NCI-H1436 treated with DMSO at 0.1 percent for 48 hours (cell line): ENCODE measurements at regions not wholly inside any gene's neighbourhood (a gene's known extent, or its start where the extent isn't known, plus 50 kb on each side); places are given as distances from the start of the nearest gene placed in this dataset.

Experiments used
- DNase-seq: peaks from one replicate; lab custom pipeline; 2025; lab: John Stamatoyannopoulos, UW

DNA sequence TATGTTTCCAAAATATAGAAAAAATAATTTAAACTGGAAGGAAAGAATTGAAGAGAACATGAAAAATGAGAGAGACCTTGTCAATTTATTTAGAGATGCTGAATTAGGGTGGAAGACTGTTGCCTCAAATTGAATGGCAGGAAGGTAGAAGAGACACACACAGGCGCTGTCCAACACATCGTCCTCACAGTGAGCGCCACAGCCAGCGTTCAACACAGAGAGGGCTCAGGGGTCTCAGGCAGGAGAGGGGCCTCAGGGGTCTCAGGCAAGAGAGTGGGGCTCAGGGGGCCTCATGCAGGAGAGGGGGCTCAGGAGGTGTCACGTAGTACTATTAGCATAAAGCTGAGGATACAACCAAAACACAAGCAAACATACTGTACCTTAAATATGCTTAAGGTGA lies 65.7 kb downstream of the TMEM18 start:
- no peak for DNase-seq

DNA sequence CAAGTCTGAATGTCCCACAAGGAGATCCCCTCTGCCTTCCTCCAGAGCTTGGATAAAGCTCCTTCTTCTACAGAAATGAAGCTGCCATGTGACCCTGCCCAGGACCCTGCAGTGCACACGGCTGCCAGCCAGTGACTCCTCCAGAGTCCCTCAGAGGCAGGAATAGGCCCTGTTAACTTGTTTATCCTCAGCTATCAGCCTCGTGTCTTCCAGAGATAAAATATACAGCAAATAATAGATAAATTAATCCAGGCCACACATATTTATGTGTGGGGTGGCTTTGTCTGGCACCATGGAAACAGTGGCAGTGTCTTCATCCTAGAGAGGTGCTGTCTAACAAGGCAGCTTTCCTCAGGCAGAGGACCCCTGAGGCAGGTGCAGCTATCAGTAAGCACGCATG lies 66.7 kb downstream of the TMEM18 start:
- DNase-seq, result no peak

DNA sequence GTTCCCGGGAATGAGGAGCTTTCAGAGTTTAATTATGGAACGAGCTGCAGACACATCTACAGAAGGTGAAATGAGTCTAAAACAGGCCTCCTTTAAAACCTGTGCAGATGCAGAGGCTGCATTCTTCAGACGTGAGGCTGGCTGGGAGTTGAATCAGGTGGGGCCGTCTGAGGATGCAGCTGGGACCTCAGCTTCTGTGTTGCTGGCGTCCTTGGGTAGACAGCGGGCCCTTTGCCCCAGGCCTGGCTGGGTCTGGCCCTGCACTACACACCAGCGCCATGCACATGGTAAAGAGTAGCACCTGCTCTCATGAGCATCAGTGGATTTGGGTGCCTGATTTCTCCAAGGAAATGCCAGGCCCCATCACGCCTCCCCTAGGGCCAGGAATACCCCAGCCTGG lies 67.3 kb downstream of the TMEM18 start:
- DNase-seq, result no peak

DNA sequence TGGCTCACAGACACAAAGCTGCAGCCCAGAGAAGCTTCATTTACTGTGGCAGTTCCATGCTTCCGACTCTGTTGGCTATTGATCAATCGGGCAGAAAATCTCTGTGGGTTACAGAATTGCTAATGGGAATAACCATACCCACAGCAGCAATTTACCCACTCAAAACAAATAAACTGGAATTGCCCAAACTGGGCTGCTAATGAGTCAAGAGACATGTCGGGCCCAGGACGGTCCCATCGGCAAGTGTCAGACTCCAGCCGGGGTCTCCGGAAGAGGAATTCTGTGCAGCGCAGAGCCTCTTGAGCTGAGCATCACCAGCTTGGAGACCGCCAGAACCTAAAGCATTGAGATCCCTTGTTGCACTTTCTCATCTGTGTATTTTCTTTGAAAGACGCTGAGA lies 67.8 kb downstream of the TMEM18 start:
- DNase-seq, result no peak

DNA sequence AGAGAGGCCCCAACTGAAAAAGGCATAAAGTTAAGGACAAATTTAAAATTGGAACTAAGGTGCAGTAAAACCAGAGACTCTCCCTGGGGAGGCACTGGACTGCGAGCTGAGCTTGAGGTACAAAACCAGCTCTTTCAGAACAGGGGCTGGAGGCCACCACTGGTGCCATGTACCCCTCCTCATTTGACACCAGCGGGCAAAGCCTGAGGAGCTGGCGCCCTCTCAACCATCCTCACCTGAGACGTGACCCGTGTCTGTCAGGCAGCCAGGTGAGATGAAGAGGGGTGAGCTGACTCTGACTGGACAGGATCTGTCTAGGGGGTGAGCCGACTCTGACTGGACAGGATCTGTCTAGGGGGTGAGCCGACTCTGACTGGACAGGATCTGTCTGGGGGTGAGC lies 68.5 kb downstream of the TMEM18 start:
- DNase-seq, result no peak

DNA sequence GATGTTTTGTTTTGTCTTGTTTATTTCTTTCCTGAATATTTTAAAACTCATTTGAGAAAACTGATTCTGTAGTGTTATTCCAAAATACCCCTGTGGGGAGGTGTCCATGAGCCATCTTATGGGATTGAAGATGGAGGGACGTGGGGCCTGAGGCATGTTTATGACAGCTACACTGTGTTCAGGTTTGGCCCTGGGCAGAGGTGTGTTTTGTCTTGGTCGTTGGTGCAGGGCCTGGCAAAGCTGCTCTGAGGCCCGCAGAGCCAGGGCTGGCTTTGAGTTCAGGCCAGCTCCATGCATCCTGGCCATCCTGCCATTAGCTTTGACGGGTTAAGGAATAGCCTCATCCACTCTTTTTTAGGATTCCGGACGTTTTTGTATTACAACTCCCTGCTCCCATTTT lies 68.9 kb downstream of the TMEM18 start:
- DNase-seq, result no peak

DNA sequence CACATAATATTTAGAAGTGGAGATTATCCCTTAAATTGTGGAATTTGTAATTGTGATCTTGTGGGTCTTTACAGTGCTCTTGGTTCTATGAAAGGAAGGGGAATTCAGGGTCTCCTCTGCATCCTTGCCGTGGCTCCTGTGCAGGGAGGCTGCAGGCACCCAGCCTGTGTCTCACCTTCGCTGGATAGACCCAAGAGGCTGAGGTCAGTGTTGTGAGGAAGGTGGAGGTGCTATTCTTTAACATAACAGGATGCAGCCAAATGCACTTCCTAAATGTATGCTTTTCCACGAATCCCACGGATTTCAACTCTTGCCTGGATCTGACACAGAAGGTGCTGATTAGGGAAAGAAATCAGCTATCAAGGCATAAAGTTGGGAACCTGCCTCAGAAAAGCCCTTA lies 69.5 kb downstream of the TMEM18 start:
- DNase-seq, result no peak

DNA sequence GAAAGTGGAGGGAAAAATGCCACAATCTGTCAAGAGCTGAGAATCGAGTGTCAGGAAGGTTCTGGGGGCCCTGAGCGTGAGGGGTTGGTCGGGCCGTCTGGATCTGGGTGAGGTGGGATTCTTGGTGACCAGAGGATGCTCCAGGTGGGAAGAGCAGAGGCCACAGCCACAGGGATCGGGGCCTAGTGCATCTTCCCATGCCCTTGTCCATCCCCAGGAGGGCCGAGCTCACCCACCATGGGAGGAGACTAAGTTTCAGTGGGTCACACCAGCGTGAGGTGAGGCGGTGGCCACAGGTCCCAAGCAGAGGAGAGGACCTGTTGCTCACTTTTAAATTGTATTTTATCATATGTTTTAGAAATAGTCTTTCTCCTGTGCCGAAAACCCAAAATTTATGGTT lies 70.0 kb downstream of the TMEM18 start:
- no peak for DNase-seq

DNA sequence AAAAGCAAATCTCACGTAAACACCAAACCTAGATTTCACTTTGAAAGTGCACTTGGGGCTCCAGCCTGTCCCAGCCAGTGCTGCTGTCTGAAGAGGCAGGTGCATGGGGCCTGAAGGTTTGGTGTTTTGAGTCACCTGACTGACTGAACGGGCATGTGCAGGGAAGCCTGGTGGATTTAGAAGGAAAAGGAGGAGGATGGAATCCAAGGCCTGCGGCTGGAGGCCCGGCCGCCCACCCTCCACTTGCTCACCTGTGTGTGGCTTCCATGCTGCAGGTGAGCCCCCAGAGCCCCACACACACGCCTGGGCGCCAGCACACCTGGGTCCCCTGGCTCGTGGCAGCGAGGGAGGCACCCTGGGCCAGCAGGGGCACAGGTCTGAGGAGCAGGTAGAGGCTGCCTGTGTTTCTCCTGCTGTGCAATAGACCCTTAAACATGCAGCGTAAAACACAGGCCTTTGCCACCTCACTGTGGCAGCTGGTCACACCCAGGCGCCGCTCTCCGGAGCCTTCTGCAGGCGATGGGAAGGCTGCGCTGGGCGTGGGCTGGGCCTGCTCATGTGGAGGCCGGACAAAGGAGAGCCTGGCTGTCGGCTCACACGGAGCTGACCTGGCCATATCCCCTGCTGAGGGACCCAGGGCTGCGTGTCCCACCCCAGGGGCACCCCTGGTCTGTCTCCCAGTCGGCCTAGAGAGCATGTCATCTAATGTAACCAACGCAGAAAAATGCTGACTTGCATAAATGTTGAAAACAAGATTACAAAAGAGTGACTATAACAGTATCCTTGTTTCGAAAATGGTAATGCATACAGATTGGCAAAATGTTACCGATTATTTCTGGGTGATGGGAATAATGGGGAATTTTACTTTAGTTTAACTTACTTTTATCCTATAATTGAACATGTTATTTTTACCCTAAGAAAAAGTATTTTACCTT lies 71.3 kb downstream of the TMEM18 start:
- DNase-seq, result no peak

DNA sequence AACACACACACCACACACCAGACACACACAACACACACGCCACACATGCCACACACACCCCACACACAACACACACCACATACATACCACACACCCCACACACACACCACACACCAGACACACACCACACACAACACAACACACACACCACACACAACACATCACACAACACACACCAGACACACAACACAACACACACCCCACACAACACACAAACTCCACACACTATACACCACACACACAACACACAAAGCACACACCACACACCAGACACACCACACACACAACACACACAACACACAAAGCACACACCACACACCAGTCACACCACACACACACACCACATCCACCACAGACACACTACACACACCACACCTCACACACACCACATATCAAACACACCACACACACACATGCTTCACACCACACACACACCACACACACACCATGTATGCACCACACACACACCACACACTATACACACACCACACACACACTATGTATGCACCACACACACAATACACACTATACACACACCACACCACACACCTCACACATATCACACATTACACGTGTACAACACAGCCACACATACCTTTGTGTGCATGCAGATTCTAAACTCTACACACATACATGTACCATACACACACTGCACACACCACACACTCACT lies 72.2 kb downstream of the TMEM18 start:
- DNase-seq, result no peak

DNA sequence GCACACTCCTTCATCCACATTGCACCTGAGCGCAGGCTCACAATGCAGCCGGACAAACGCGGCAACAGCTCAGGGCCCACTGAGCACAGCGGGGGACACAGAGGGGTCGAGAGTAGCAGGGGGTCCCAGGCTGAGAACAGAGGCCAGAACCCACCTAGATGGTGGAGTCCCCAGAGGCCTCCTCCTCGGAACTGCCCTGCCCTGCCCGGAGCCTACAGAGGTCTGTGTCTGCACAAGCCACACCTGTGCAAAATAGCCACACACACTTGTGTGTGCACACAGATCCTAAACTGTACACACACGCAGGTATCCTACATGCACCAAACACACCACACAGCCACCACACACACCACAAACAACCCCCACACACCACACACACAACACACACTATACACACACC lies 72.8 kb downstream of the TMEM18 start:
- DNase-seq, result no peak

DNA sequence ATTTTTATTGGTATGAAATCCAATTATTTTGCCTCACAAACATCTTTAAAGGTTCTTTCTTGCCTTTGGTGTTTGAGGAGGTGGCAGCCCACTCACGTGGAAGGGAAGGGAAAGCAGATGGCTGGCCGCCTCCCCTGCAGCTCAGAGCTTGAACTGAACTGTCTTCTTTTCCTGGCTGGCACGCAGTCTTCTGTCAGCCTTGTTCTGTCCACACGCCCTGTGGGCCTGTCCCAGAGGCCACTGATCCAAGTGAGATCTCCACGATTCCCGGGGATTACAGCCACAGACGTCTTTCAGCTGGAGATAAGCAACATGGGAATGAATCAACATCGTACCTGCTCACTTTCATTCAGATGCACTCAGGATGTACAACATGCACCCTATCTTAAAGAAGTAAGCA lies 73.3 kb downstream of the TMEM18 start:
- DNase-seq, result no peak

DNA sequence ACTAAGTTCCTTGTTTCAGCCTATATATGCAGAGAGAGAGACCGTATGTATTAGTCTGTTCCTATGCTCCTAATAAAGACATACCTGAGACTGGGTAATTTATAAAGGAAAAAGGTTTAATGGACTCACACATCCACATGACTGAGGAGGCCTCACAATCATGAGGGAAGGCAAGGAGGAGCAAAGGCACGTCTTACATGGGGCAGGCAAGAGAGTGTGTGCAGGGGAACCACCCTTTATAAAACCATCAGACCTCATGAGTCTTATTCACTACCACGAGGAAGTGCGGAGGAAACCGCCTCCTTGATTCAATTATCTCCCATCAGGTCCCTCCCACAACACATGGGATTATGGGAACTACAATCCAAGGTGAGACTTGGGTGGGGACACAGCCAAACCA lies 73.8 kb downstream of the TMEM18 start:
- DNase-seq, result no peak

DNA sequence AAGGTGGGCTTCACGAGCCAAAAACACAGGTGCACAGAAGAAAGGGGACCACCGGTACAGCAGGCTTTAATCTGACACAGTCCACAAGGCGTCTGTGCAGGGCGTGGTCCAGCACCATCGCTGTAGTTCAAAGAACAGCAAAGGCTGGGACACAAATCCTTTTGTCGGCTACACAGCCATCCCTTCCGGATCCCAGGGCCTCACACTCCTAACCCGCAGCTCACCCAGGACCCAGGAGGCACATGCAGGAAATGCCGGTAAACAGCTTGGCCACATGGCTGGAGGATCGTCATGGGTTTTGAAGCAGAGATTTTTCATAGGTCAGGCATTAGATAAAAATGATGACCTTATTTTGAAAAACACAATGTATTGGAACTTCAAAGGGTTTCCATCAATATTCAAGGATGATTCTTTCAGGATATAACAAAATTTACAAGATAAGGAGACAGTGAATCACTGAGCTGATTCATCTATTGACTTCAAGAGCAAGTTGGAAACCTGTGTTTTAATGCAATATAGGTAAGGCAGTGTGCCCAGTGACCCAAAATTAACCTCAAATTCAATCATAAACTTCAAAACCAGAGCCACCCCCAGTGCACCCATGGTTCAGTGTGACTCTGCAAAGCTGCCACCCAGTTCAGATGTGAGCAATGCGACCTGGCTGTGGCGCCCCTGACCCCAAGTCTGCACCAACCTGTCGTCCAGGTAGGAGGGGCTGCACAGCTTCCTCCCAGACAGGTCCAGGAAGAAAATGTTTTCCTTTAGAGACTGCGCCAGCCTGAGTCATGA lies 74.4 kb downstream of the TMEM18 start:
- no peak for DNase-seq

DNA sequence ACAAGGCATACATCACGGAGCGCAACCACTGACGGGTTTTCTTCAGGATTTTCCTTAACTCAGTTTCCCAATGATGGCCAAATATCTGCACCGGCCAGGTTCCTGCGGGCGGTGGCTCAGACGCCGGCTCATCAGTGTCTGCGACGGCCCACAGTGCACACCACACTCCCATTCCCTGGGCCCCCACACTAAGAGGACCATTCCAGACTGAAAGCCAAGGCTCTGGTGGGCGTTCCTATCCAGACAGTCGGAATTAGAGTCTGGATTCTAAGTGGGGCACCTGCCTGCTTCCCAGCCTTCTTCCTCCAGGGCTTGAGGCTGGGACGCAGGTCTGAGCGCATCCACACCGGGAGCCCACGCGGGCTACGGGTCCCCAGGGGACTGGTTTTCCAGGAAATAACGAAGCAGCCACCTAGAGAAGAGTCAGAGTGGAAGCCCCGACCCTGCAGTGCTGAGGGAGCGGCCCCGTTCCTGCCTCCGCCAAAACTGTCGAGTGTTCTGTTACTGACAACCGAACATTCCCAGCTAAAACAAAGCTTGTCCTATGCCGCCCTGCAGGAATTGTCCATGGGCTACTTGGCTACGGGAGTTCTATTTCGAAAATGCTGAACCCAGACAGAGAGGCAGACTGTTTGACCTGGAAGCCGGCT lies 75.3 kb downstream of the TMEM18 start:
- no peak for DNase-seq

DNA sequence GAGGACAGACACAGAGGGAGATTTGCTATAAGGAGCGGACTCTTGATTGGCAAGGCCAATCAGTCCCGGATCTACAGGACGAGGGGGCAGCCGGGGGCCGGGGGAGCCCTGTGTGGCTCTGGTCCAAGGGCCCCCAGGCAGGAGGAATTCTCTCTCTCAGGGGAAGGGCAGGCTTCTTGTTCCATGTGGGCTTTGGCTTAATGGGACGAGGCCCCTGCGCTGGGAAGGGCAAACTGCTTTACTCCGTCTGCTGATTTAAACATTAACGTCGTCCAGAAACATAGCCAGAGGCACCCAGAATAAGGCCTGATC lies 75.9 kb downstream of the TMEM18 start:
- DNase-seq, result no peak

DNA sequence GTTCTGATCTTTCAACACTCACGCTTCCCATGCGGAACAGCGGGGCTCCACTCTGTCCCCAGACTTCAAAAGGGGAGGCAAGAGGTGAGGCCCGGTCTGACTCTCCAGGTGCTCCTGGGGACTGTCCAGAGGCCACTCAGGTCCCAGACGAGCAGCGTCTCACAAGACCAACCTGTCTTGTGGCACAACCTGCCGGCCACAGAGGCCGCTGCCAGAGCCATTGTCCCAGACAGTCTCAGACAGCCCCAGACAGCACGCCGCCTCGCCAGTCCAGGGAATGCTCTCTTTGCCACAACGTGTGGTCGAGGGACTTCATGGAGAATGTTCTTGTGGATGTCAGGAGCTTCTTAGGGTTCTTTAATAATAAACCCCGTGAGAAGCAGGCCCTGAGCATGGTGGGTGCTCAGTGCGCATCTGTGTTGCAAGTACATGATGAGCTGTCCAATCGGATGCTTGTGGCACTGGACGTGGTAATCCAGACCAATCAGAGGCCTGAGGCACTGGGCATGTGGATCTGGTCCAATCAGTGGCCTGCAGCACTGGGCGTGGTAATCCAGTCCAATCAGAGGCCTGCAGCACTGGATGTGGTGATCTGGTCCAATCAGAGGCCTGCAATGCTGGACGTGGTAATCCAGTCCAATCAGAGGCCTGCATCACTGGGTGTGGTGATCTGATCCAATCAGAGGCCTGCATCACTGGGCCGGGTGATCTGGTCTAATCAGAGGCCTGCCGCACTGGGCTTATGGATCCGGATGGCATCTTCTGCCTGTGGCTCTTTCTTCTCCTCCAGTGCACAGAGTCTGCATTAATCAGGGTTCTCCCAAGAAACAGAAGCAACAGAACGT lies 76.4 kb downstream of the TMEM18 start:
- DNase-seq, result no peak

DNA sequence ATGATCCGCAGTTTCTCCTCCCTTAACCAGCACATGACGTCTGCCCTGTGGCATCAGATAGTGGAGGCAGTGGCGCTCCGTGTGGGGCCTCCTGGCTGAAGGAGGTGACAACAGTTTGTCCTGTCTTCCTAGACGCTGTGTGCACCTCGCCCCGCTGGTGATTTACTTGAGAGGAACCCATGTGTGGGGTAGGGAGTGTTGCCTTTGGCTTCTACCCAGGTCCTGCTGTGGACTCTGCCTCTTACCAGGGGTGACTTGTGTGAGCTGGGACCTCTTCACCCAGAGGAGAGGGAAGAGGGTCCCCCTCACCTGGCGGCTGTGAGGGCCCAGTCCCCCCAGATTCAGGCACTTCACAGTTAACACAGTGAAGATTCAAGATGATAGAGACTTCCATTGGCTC lies 77.6 kb downstream of the TMEM18 start:
- no peak for DNase-seq

DNA sequence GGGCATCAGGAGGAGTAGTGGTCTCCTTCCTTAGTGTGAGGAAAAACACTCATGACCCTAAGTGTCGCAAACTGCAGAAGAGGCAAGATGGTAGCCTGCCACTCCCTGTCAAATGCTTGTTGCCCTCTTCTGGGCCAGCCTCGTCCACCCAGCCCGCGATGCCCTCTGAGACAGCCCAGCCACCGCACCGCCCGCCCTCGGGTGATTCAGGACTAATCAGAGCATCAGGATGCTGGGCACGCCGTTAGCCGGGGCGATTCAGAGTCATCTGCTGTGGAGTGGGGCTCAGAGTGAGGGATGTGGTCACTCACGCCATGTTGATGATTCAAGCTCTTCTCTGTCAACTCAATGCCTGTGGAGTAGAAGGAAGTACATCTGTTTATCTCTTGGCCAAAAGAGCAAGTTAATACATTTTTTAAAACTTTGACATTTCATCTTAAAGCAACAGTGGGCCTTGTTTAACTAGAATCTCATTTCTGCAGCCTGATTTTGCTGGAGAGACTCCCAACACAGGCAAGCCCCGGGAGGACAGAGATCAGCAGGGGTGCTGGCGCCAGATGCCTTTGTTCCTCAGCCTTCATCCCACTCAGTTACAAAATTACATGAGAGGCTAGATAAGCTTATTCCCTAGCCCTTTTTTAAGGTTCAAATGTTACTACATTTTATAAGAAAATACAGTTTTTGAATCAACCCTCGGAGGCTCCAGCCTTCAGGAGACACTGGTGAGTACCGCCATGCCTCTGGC lies 79.0 kb downstream of the TMEM18 start:
- no peak for DNase-seq

DNA sequence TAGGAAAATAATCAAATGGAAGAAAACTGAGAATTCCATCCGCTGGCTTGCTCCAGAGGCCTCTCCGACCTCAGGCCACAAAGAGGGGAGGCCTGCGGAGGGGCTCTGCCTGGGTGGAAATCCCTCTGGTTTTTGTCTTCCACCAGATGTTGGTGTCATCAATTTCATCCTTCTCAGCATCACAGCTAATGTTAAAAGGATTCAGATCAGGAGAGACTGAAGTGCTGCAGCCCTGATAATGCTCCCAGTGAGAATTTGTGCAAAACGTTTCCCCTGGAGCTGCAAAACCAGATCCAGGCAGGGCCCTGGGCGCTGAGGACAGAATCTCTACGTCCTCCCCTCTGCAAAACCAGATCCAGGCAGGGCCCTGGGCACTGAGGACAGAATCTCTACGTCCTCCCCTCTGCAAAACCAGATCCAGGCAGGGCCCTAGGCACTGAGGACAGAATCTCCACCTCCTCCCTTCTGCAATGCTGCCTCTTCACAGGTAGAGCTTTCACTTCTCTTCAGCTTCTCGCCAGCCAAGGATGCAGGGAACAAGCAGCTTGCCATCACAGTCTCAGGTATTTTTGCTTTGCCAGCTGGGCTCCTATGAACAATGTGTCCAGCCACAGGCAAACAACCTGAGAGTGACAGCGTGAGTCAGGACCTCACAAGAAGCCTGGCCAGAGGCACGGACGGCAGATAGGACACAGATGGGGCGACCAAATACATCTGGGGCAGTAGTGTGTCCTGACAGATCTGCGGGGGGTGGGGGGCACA lies 81.2 kb downstream of the TMEM18 start:
- DNase-seq, result no peak
